ENCODE measurements at regions not wholly inside any gene's neighbourhood (a gene's known extent, or its start where the extent isn't known, plus 50 kb on each side); places are given as distances from the start of the nearest gene placed in this dataset.

GRCh38 chr11:80307676-80308075 is 866.8 kb upstream of the TENM4 start:
- no peak overlapping the region for H3K4ac ChIP-seq (ENCODE audit: low read depth, low read length)
- no peaks in the 10 kb centered on the region for H3K79me1 ChIP-seq (ENCODE audit: insufficient read depth, low read depth, low read length, poor library complexity, severe bottlenecking)
- H3K4me2 ChIP-seq (ENCODE audit: insufficient read depth, insufficient read length, low read length): no peak overlapping the region
- no peak for TF ChIP-seq CTCF (conservative IDR thresholded peaks at IDR 0.05)
- no peaks in the 10 kb centered on the region for H3K27me3 ChIP-seq (ENCODE audit: insufficient read depth, low read length)
- peaks cover 27 to 43% (median 28%) of the 10 kb centered on the region in 3 experiments for H3K36me3 Mint-ChIP-seq (ENCODE audit: insufficient read depth in 1 of 3, low read depth in 3 of 3)
- H3K9me3 ChIP-seq (ENCODE audit: control insufficient read depth, low read depth, low read length): peaks cover 9% of the 10 kb centered on the region
- H3K4me3 Mint-ChIP-seq: no peak overlapping the region
- no peaks in the 10 kb centered on the region for H3K23me2 ChIP-seq (ENCODE audit: insufficient read length, low read depth, low read length, poor library complexity, severe bottlenecking)
- no peak overlapping the region for H2BK15ac ChIP-seq (ENCODE audit: low read depth, low read length)
- H3K9me3 Mint-ChIP-seq: peaks cover 37% of the 10 kb centered on the region in 2 experiments
- no peaks in the 10 kb centered on the region for H3K4me1 Mint-ChIP-seq
- H2BK5ac ChIP-seq (ENCODE audit: insufficient read length, low read length): no peak overlapping the region
- H3T11ph ChIP-seq (ENCODE audit: low read length): no peak overlapping the region
- H2AK5ac ChIP-seq (ENCODE audit: insufficient read length, low read length): no peak overlapping the region
- no peak for DNase-seq
- no peak overlapping the region for H2AFZ ChIP-seq (ENCODE audit: low read length)
- H3K27me3 Mint-ChIP-seq (ENCODE audit: low read depth): no peaks in the 10 kb centered on the region; the same call in 1 of the 2 replicates
- H3K18ac ChIP-seq (ENCODE audit: insufficient read length, low read depth, low read length): no peak overlapping the region
- H3K79me2 ChIP-seq (ENCODE audit: insufficient read depth, low read length): no peaks in the 10 kb centered on the region
- H3K56ac ChIP-seq (ENCODE audit: insufficient read length, low read depth, low read length): no peak overlapping the region
- no peak overlapping the region for H2BK20ac ChIP-seq (ENCODE audit: low read depth, low read length, poor library complexity, severe bottlenecking)
- no CpG with 5 or more reads among the region's 2 CpGs for WGBS (ENCODE audit: extremely low coverage, insufficient read length, low lambda C conversion rate)
- no peak overlapping the region for H2BK120ac ChIP-seq (ENCODE audit: low read depth, low read length, poor library complexity, severe bottlenecking)
- H4K91ac ChIP-seq (ENCODE audit: insufficient read length, low read depth, low read length): no peak overlapping the region
- no peak overlapping the region for H4K8ac ChIP-seq (replicated peaks; ENCODE audit: insufficient read length, low read depth, low read length)
- no peak overlapping the region for H3K27ac Mint-ChIP-seq
- no peaks in the 10 kb centered on the region for H3K4me1 ChIP-seq (ENCODE audit: insufficient read depth, low read length)
- no peak overlapping the region for H3K23ac ChIP-seq (ENCODE audit: insufficient read length, low read depth, low read length)
- no peak overlapping the region for H3K9ac ChIP-seq (ENCODE audit: extremely low read depth, insufficient read length, low read length)
- no peak overlapping the region for H3K14ac ChIP-seq (ENCODE audit: insufficient read depth, low read length)
- H4K20me1 ChIP-seq (ENCODE audit: control insufficient read depth, insufficient read depth, insufficient read length): no peaks in the 10 kb centered on the region
- no peak overlapping the region for H4K5ac ChIP-seq (ENCODE audit: insufficient read length, low read depth, low read length)
- no peak overlapping the region for H2BK12ac ChIP-seq (ENCODE audit: insufficient read length, low read depth, low read length)
- no peak overlapping the region for H3K27ac ChIP-seq (ENCODE audit: insufficient read length, low read depth, low read length)

Data from H9 (cell line).